Activated naive CD4-positive, alpha-beta T cell treated with anti-CD3 and anti-CD28 coated beads for 36 hours (primary cell): ENCODE measurements at regions not wholly inside any gene's neighbourhood (a gene's known extent, or its start where the extent isn't known, plus 50 kb on each side); places are given as distances from the start of the nearest gene placed in this dataset.
A peak's percentile ranks its signal among the peaks of the same experiment; 100 is the strongest.

ENCODE experiments used
- CTCF ChIA-PET: fragments of 350-600 bp; sonication (Branson Sonifier 250); formaldehyde crosslinking; loops from one replicate; lab custom pipeline; 2021; ENCODE audit warnings: antibody characterized with exemption; lab: Charles Lee
- DNase-seq: peaks from one replicate; pipeline ENCODE4 v3.0.0-alpha.2; 2020
- H3K27ac Mint-ChIP-seq: one replicate; pipeline ENCODE4 v1.8.0; 2021; ENCODE audit warnings: mild to moderate bottlenecking, mixed read lengths
- H3K27me3 Mint-ChIP-seq: one replicate; pipeline ENCODE4 v1.8.0; 2021; ENCODE audit warnings: low read depth, mixed read lengths
- H3K36me3 Mint-ChIP-seq: one replicate; pipeline ENCODE4 v1.8.0; 2021; ENCODE audit warnings: low read depth, mixed read lengths
- H3K4me1 Mint-ChIP-seq: one replicate; pipeline ENCODE4 v1.8.0; 2021; ENCODE audit warnings: low read depth, mixed read lengths
- H3K4me3 Mint-ChIP-seq: one replicate; pipeline ENCODE4 v1.8.0; 2021; ENCODE audit warnings: mild to moderate bottlenecking, moderate library complexity, mixed read lengths
- H3K9me3 Mint-ChIP-seq: one replicate; pipeline ENCODE4 v1.8.0; 2021; ENCODE audit warnings: mixed read lengths
- intact Hi-C: fragments of 100-400 bp; cut with micrococcal nuclease; formaldehyde crosslinking; loops from one replicate; pipeline ENCODE4 v1.15.1; 2023

- intact Hi-C loops = no loop called here
- CTCF ChIA-PET = no interaction called here
Measured at GRCh38 chrX:39070009-39070408, 268.8 kb downstream of the MID1IP1 start.

GRCh38 chrX:39073131-39073530 is 271.9 kb downstream of the MID1IP1 start:
- Mint-ChIP-seq H3K36me3 (no peaks in the 10 kb centered on the region), H3K4me1 (no peaks in the 10 kb centered on the region), H3K4me3 (no peak overlapping the region), H3K27me3 (no peaks in the 10 kb centered on the region), H3K9me3 (peaks cover 5% of the 10 kb centered on the region), H3K27ac (no peak overlapping the region)
- CTCF ChIA-PET = no interaction called here
- DNase-seq = no peak
- intact Hi-C loops = no loop called here

More at GRCh38 chrX:39070009-39070408, 268.8 kb downstream of the MID1IP1 start:
- no peaks in the 10 kb centered on the region for H3K4me1 Mint-ChIP-seq
- no peak for DNase-seq
- H3K27ac Mint-ChIP-seq = no peak overlapping the region
- peaks cover 5% of the 10 kb centered on the region for H3K9me3 Mint-ChIP-seq
- H3K4me3 Mint-ChIP-seq = no peak overlapping the region
- no peaks in the 10 kb centered on the region for H3K36me3 Mint-ChIP-seq
- H3K27me3 Mint-ChIP-seq = no peaks in the 10 kb centered on the region

- DNase-seq = no peak
- H3K4me3 Mint-ChIP-seq = no peak overlapping the region
- H3K9me3 Mint-ChIP-seq = peaks cover 1% of the 10 kb centered on the region
- H3K27me3 Mint-ChIP-seq = no peaks in the 10 kb centered on the region
- no peaks in the 10 kb centered on the region for H3K36me3 Mint-ChIP-seq
- H3K4me1 Mint-ChIP-seq = no peaks in the 10 kb centered on the region
- CTCF ChIA-PET = no interaction called here
- no peak overlapping the region for H3K27ac Mint-ChIP-seq
- intact Hi-C loops = no loop called here
Measured at GRCh38 chrX:39096599-39096998, 295.3 kb downstream of the MID1IP1 start.

- H3K9me3 Mint-ChIP-seq = no peaks in the 10 kb centered on the region
- CTCF ChIA-PET = no interaction called here
- H3K36me3 Mint-ChIP-seq = no peaks in the 10 kb centered on the region
- no peaks in the 10 kb centered on the region for H3K4me1 Mint-ChIP-seq
- no peaks in the 10 kb centered on the region for H3K27me3 Mint-ChIP-seq
- intact Hi-C loops = no loop called here
- no peak for DNase-seq
- no peak overlapping the region for H3K4me3 Mint-ChIP-seq
- no peak overlapping the region for H3K27ac Mint-ChIP-seq
Measured at GRCh38 chrX:39104745-39105144, 303.5 kb downstream of the MID1IP1 start.

GRCh38 chrX:39112143-39112542 is 310.9 kb downstream of the MID1IP1 start:
- no peaks in the 10 kb centered on the region for H3K36me3 Mint-ChIP-seq
- no peak overlapping the region for H3K4me3 Mint-ChIP-seq
- H3K9me3 Mint-ChIP-seq = no peaks in the 10 kb centered on the region
- H3K27me3 Mint-ChIP-seq = no peaks in the 10 kb centered on the region
- DNase-seq = no peak
- CTCF ChIA-PET = no interaction called here
- intact Hi-C loops = no loop called here
- no peaks in the 10 kb centered on the region for H3K4me1 Mint-ChIP-seq
- H3K27ac Mint-ChIP-seq = no peak overlapping the region

- H3K9me3 Mint-ChIP-seq = no peaks in the 10 kb centered on the region
- CTCF ChIA-PET = no interaction called here
- H3K27ac Mint-ChIP-seq = no peak overlapping the region
- no peaks in the 10 kb centered on the region for H3K4me1 Mint-ChIP-seq
- no peaks in the 10 kb centered on the region for H3K36me3 Mint-ChIP-seq
- DNase-seq = no peak
- no peak overlapping the region for H3K4me3 Mint-ChIP-seq
- intact Hi-C loops = no loop called here
- peaks cover 2% of the 10 kb centered on the region for H3K27me3 Mint-ChIP-seq
Measured at GRCh38 chrX:39115166-39115565, 313.9 kb downstream of the MID1IP1 start.

GRCh38 chrX:39117101-39117500 is 315.8 kb downstream of the MID1IP1 start:
- Mint-ChIP-seq H3K27ac (no peak overlapping the region), H3K9me3 (no peaks in the 10 kb centered on the region), H3K4me3 (no peak overlapping the region), H3K4me1 (no peaks in the 10 kb centered on the region), H3K27me3 (peaks cover 2% of the 10 kb centered on the region), H3K36me3 (no peaks in the 10 kb centered on the region)
- intact Hi-C loops = no loop called here
- CTCF ChIA-PET = interaction anchor here (1.1 kb wide), 1 partner anchor 9 kb away, joined by 3 read pairs; no protein-coding TSS in a partner anchor
- no peak for DNase-seq

GRCh38 chrX:39121903-39122302 is 320.6 kb downstream of the MID1IP1 start:
- DNase-seq = no peak
- Mint-ChIP-seq H3K4me3 (no peak overlapping the region), H3K4me1 (no peaks in the 10 kb centered on the region), H3K27me3 (peaks cover 2% of the 10 kb centered on the region), H3K36me3 (no peaks in the 10 kb centered on the region), H3K27ac (no peak overlapping the region), H3K9me3 (no peaks in the 10 kb centered on the region)
- intact Hi-C loops = no loop called here
- CTCF ChIA-PET = no interaction called here

- Mint-ChIP-seq H3K27me3 (no peaks in the 10 kb centered on the region), H3K9me3 (no peaks in the 10 kb centered on the region), H3K4me1 (no peaks in the 10 kb centered on the region), H3K36me3 (no peaks in the 10 kb centered on the region), H3K4me3 (no peak overlapping the region), H3K27ac (no peak overlapping the region)
- intact Hi-C loops = no loop called here
- CTCF ChIA-PET = interaction anchor here (0.8 to 1.4 kb wide), 3 partner anchors 9 to 37 kb away, joined by 3 to 4 read pairs (median 3); no protein-coding TSS in a partner anchor
- no peak for DNase-seq
Measured at GRCh38 chrX:39125834-39126233, 324.6 kb downstream of the MID1IP1 start.

- DNase-seq = peak; percentile 46
- intact Hi-C loops = no loop called here
- no peaks in the 10 kb centered on the region for H3K4me1 Mint-ChIP-seq
- no peak overlapping the region for H3K4me3 Mint-ChIP-seq
- H3K27me3 Mint-ChIP-seq = no peaks in the 10 kb centered on the region
- H3K36me3 Mint-ChIP-seq = no peaks in the 10 kb centered on the region
- CTCF ChIA-PET = interaction anchor here (0.6 to 1.9 kb wide), 2 partner anchors 29 to 475 kb away, joined by 3 to 4 read pairs; no protein-coding TSS in a partner anchor
- H3K9me3 Mint-ChIP-seq = no peaks in the 10 kb centered on the region
- no peak overlapping the region for H3K27ac Mint-ChIP-seq
Measured at GRCh38 chrX:39133971-39134370, 332.7 kb downstream of the MID1IP1 start.

GRCh38 chrX:39137363-39137954 is 336.2 kb downstream of the MID1IP1 start:
- CTCF ChIA-PET = interaction anchor here (1.0 kb wide), 1 partner anchor 12 kb away, joined by 3 read pairs; no protein-coding TSS in a partner anchor
- H3K27me3 Mint-ChIP-seq = no peaks in the 10 kb centered on the region
- intact Hi-C loops = no loop called here

GRCh38 chrX:39140581-39140980 is 339.3 kb downstream of the MID1IP1 start:
- CTCF ChIA-PET = interaction anchor here (1.0 kb wide), 1 partner anchor 9 kb away, joined by 4 read pairs; no protein-coding TSS in a partner anchor
- no peak overlapping the region for H3K27ac Mint-ChIP-seq
- no peak for DNase-seq
- H3K4me1 Mint-ChIP-seq = no peaks in the 10 kb centered on the region
- intact Hi-C loops = no loop called here
- H3K36me3 Mint-ChIP-seq = no peaks in the 10 kb centered on the region
- H3K9me3 Mint-ChIP-seq = no peaks in the 10 kb centered on the region
- H3K27me3 Mint-ChIP-seq = no peaks in the 10 kb centered on the region
- H3K4me3 Mint-ChIP-seq = no peak overlapping the region

More at GRCh38 chrX:39137363-39137954, 336.2 kb downstream of the MID1IP1 start:
- Mint-ChIP-seq H3K4me3 (no peak overlapping the region), H3K27ac (no peak overlapping the region), H3K4me1 (no peaks in the 10 kb centered on the region), H3K36me3 (no peaks in the 10 kb centered on the region), H3K9me3 (no peaks in the 10 kb centered on the region)
- no peak for DNase-seq

- H3K27me3 Mint-ChIP-seq = no peaks in the 10 kb centered on the region
- DNase-seq = no peak
- intact Hi-C loops = no loop called here
- no peaks in the 10 kb centered on the region for H3K9me3 Mint-ChIP-seq
- no peak overlapping the region for H3K4me3 Mint-ChIP-seq
- H3K36me3 Mint-ChIP-seq = no peaks in the 10 kb centered on the region
- no peaks in the 10 kb centered on the region for H3K4me1 Mint-ChIP-seq
- CTCF ChIA-PET = no interaction called here
- H3K27ac Mint-ChIP-seq = no peak overlapping the region
Measured at GRCh38 chrX:39144323-39144722, 343.1 kb downstream of the MID1IP1 start.
